Progenitor cell of endocrine pancreas (in vitro differentiated cells): ENCODE measurements at regions not wholly inside any gene's neighbourhood (a gene's known extent, or its start where the extent isn't known, plus 50 kb on each side); places are given as distances from the start of the nearest gene placed in this dataset.

Experiments
- DNase-seq: peaks from one replicate; pipeline ENCODE4 v3.0.0; 2021; ENCODE audit warnings: low spot score; ENCODE audit not compliant: unreplicated experiment
- H3K27ac Mint-ChIP-seq: 2 replicates; pipeline ENCODE4 v1.8.0; 2021; ENCODE audit warnings: mild to moderate bottlenecking, moderate library complexity, mixed read lengths
- H3K27me3 Mint-ChIP-seq: 2 replicates; pipeline ENCODE4 v1.8.0; 2021; ENCODE audit warnings: mixed read lengths
- H3K36me3 Mint-ChIP-seq: 2 replicates; pipeline ENCODE4 v1.8.0; 2022; ENCODE audit warnings: mixed read lengths; ENCODE audit not compliant: insufficient read depth
- H3K4me1 Mint-ChIP-seq: 2 replicates; pipeline ENCODE4 v1.8.0; 2021; ENCODE audit warnings: low read depth, mixed read lengths
- H3K4me3 Mint-ChIP-seq: 2 replicates; pipeline ENCODE4 v1.8.0; 2021; ENCODE audit warnings: low read depth, mild to moderate bottlenecking, moderate library complexity, mixed read lengths
- H3K9me3 Mint-ChIP-seq: 2 replicates; pipeline ENCODE4 v1.8.0; 2021; ENCODE audit warnings: low read depth, mixed read lengths
- TF ChIP-seq, protein P1 (sequence below): fragments of 200-600 bp; sonication (generic); IDR thresholded peaks from one replicate; pipeline ENCODE4 v1.5.0; 2021; ENCODE audit warnings: antibody characterized with exemption, mild to moderate bottlenecking; ENCODE audit not compliant: unreplicated experiment

- Mint-ChIP-seq H3K4me3 (no peak overlapping the region), H3K9me3 (no peaks in the 10 kb centered on the region), H3K27me3 (peaks cover 20% of the 10 kb centered on the region), H3K4me1 (peaks cover 14% of the 10 kb centered on the region), H3K36me3 (no peaks in the 10 kb centered on the region), H3K27ac (no peak overlapping the region)
- DNase-seq = no peak
- TF ChIP-seq, protein P1, sequence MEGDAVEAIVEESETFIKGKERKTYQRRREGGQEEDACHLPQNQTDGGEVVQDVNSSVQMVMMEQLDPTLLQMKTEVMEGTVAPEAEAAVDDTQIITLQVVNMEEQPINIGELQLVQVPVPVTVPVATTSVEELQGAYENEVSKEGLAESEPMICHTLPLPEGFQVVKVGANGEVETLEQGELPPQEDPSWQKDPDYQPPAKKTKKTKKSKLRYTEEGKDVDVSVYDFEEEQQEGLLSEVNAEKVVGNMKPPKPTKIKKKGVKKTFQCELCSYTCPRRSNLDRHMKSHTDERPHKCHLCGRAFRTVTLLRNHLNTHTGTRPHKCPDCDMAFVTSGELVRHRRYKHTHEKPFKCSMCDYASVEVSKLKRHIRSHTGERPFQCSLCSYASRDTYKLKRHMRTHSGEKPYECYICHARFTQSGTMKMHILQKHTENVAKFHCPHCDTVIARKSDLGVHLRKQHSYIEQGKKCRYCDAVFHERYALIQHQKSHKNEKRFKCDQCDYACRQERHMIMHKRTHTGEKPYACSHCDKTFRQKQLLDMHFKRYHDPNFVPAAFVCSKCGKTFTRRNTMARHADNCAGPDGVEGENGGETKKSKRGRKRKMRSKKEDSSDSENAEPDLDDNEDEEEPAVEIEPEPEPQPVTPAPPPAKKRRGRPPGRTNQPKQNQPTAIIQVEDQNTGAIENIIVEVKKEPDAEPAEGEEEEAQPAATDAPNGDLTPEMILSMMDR = no peak
These were observed 219.2 kb upstream of the FAT1 start for GRCh38 chr4:186942758-186943377.

GRCh38 chr4:186943411-186943810, 219.8 kb upstream of the FAT1 start:
- TF ChIP-seq, protein P1 = no peak
- H3K9me3 Mint-ChIP-seq = no peaks in the 10 kb centered on the region
- H3K4me3 Mint-ChIP-seq = no peak overlapping the region
- no peaks in the 10 kb centered on the region for H3K36me3 Mint-ChIP-seq
- H3K4me1 Mint-ChIP-seq = peaks cover 19% of the 10 kb centered on the region
- H3K27me3 Mint-ChIP-seq = peaks cover 20% of the 10 kb centered on the region
- no peak for DNase-seq
- H3K27ac Mint-ChIP-seq = no peak overlapping the region

DNA sequence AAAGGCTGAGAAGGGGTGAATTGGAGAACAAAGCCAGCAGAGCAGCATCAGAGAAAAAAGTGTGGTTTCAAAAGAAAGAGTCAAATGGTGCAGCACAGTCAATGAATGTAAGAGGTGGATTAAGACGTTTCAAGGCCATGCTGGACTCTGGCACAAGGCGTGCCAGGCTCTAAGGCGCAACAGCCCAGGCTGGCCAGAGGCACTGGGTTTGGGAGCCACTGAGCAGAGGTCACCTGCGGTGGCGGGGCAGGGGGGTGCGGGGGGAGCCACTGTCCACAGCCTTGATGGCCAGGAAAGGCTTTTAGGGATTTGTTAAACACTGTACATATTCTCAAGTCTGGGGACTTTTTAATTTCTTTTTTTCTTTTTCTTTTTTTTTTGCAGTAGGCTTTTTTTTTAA, 222.5 kb upstream of the FAT1 start:
- no peaks in the 10 kb centered on the region for H3K36me3 Mint-ChIP-seq
- TF ChIP-seq, protein P1 = no peak
- peaks cover 30% of the 10 kb centered on the region for H3K4me1 Mint-ChIP-seq
- no peaks in the 10 kb centered on the region for H3K9me3 Mint-ChIP-seq
- no peak for DNase-seq
- H3K27me3 Mint-ChIP-seq = peaks cover 20% of the 10 kb centered on the region
- H3K27ac Mint-ChIP-seq = peak overlapping the region; percentile 35
- no peak overlapping the region for H3K4me3 Mint-ChIP-seq

GRCh38 chr4:186946682-186947294, 223.1 kb upstream of the FAT1 start:
- no peak overlapping the region for H3K4me3 Mint-ChIP-seq
- H3K27me3 Mint-ChIP-seq = peaks cover 20% of the 10 kb centered on the region
- peaks cover 30% of the 10 kb centered on the region for H3K4me1 Mint-ChIP-seq
- no peaks in the 10 kb centered on the region for H3K36me3 Mint-ChIP-seq
- no peaks in the 10 kb centered on the region for H3K9me3 Mint-ChIP-seq
- H3K27ac Mint-ChIP-seq = peak overlapping the region; percentile 19
- DNase-seq = peak; percentile 21
- TF ChIP-seq, protein P1 = peak; percentile 60

DNA sequence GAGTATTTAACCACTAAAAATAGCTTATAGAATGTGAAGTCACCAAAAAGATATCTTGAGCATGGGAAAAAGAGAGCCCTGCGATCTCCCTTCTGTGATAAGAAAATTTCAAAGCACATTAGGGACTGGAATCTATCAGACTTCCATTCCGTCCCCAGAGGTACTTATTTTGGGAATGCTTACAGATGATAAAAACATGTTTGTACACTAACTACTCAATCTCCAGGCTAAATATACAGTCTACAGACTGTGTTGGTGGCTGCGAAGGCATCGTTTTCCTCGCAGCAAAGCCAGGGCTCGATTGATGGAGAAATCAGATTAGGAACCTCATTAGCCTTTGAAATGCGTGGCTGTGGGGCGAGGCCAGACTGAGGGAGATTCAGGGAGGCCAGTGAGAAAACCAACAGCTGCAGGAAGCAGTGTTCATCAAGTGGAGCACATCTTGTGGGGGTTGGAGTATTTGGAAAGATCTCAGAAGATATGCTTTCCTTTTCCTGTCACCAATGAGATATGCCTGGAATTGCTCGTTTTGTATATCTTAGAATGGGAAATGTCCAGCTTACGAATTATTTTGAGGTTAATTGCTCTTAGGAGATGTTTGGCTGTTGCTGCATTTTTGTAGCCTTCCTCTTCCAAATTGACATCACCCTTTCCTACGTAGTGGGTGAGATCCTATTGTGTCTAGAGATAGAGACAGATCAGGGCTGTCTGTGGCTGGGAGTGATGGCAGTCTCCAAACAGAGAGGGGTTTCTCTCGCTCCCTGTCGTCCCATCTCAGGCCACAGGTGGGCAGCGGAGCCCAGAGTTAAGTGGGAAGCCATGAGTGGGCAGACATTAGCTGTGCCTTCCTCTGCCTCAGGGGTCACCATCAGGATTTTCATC, 224.9 kb upstream of the FAT1 start:
- DNase-seq = no peak
- Mint-ChIP-seq H3K9me3 (no peaks in the 10 kb centered on the region), H3K4me3 (no peak overlapping the region), H3K4me1 (peaks cover 30% of the 10 kb centered on the region), H3K27ac (peak overlapping the region; percentile 42), H3K36me3 (no peaks in the 10 kb centered on the region), H3K27me3 (peaks cover 13% of the 10 kb centered on the region)
- TF ChIP-seq, protein P1 = peak; percentile 54
